Gastrocnemius medialis (tissue), 4 donors: ENCODE measurements at regions not wholly inside any gene's neighbourhood (a gene's known extent, or its start where the extent isn't known, plus 50 kb on each side); places are given as distances from the start of the nearest gene placed in this dataset.
A peak's percentile ranks its signal among the peaks of the same experiment; 100 is the strongest.

Experiments
- ATAC-seq, 2 donors: fragments of 150-250 bp; one replicate each; pipeline ENCODE4 v1.9.1; 2016
- DNase-seq, 2 donors: peaks; one replicate each; pipeline ENCODE4 v3.0.0-alpha.2; 2019
- H3K27ac ChIP-seq, 4 donors: fragments of 200-600 bp; sonication (generic); 1 replicate in 1 of 4; 2 replicates in 3 of 4; pipeline ENCODE4 v1.5.1; 2016 to 2018; ENCODE audit warnings: mild to moderate bottlenecking in 2 of 4, moderate library complexity in 1 of 4
- H3K27me3 ChIP-seq, 3 donors: fragments of 200-600 bp; sonication (generic) in 2 of 3; 1 replicate in 1 of 3; 2 replicates in 2 of 3; pipeline versions ENCODE4 v1.5.1 to v1.6.0; 2016 to 2019; ENCODE audit warnings: mild to moderate bottlenecking in 1 of 3, moderate library complexity in 1 of 3
- H3K36me3 ChIP-seq, 2 donors: fragments of 200-600 bp; sonication (generic) in 1 of 2; one replicate each; pipeline ENCODE4 v1.5.1; 2017 to 2018
- H3K4me1 ChIP-seq, 2 donors: fragments of 200-600 bp; sonication (generic) in 1 of 2; one replicate each; pipeline ENCODE4 v1.5.1; 2016 to 2017; ENCODE audit warnings: mild to moderate bottlenecking in 2 of 2
- H3K4me3 ChIP-seq, 4 donors: fragments of 200-600 bp; sonication (generic) in 3 of 4; 1 replicate in 1 of 4; 2 replicates in 3 of 4; pipeline ENCODE4 v1.5.1; 2016 to 2019; ENCODE audit warnings: mild to moderate bottlenecking in 2 of 4
- H3K9me3 ChIP-seq, 3 donors: fragments of 200-600 bp; sonication (generic) in 2 of 3; 1 replicate in 1 of 3; 2 replicates in 2 of 3; pipeline ENCODE4 v1.5.1; 2016 to 2019
- CTCF ChIP-seq, 5 experiments: fragments of 450-650 bp in 3 of 5; fragments of 200-600 bp in 2 of 5; sonication (generic) in 2 of 5; IDR thresholded peaks in 4 of 5; conservative IDR thresholded peaks in 1 of 5; 1 replicate in 4 of 5; 2 replicates in 1 of 5; pipeline ENCODE4 v1.5.1; 2016 to 2019; ENCODE audit warnings: antibody characterized with exemption in 5 of 5, mild to moderate bottlenecking in 3 of 5, moderate library complexity in 3 of 5
- POLR2A ChIP-seq, 2 donors: fragments of 450-650 bp; IDR thresholded peaks; one replicate each; pipeline ENCODE4 v1.6.1; 2017; ENCODE audit warnings: antibody characterized with exemption in 2 of 2, mild to moderate bottlenecking in 2 of 2, moderate library complexity in 2 of 2
- in situ Hi-C, 4 donors: fragments of 200-750 bp; cut with MboI; loops; one replicate each; pipeline versions ENCODE4 v1.15.0 to v1.8.0; 2017; ENCODE audit warnings: low sequenced_read_pairs in 4 of 4
- intact Hi-C: fragments of 100-400 bp; cut with DNase I; formaldehyde crosslinking; loops from one replicate; pipeline ENCODE4 v1.15.1; 2023; ENCODE audit warnings: low total_unique reads

DNA sequence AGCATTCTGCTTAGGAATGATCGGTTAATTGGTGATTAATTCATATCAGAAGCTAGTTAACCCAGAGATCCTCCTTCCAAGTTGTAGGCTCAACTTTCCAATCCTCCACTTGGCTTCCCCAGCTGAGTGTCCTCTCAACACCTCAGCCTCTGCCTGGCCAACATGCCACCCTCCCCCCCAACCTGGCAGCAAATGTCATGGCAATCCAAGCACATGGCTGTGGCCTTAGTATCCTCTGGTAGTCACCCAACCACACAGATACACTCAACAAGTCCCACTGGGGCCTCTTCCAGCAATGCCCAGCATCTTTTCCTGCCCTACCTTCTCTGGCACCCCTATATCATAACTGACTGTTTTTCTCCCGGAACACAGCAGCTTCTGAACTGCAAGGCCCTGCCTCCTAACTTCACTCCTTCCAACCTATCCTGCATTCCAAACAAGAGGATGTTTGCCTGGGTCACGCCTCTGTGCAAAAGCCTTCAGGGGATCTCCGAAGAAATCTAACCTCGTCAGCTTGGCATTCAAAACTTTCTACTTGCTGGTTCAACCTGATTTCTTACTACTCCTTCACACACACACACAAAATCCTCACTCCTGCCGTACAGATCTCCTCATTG, 195.0 kb downstream of the CYP26B1 start:
- Histone ChIP-seq H3K4me1 (peaks cover 16 to 25% of the 10 kb centered on the region in 2 donors), H3K9me3 (peaks cover 0 to under 1% (median 0%) of the 10 kb centered on the region in 3 donors), H3K36me3 (no peaks in the 10 kb centered on the region), H3K4me3 (no peak overlapping the region), H3K27ac (no peak overlapping the region), H3K27me3 (no peaks in the 10 kb centered on the region)
- intact Hi-C loops (no loop called here), in situ Hi-C loops (no loop called here)
- ATAC-seq (peak in 1 of 2 donors; percentile 27), DNase-seq (no peak)
- TF ChIP-seq CTCF (IDR thresholded peaks at IDR 0.05 in 4 of 5, conservative IDR thresholded peaks at IDR 0.05 in 1 of 5), result no peak
- no peak for TF ChIP-seq POLR2A (IDR thresholded peaks at IDR 0.05)

- peaks cover 16 to 25% of the 10 kb centered on the region in 2 donors for H3K4me1 ChIP-seq
- H3K4me3 ChIP-seq, result no peak overlapping the region
- ATAC-seq (no peak), DNase-seq (no peak)
- H3K27ac ChIP-seq, result no peak overlapping the region
- TF ChIP-seq CTCF (IDR thresholded peaks at IDR 0.05 in 4 of 5, conservative IDR thresholded peaks at IDR 0.05 in 1 of 5) (no peak), POLR2A (IDR thresholded peaks at IDR 0.05) (no peak)
- no peaks in the 10 kb centered on the region for H3K9me3 ChIP-seq
- H3K36me3 ChIP-seq, result no peaks in the 10 kb centered on the region
- intact Hi-C loops (no loop called here), in situ Hi-C loops (no loop called here)
- H3K27me3 ChIP-seq, result no peaks in the 10 kb centered on the region
These were observed 195.8 kb downstream of the CYP26B1 start for GRCh38 chr2:71951718-71952404.

- ATAC-seq, result no peak
- intact Hi-C loops, result no loop called here
- no peaks in the 10 kb centered on the region for H3K36me3 ChIP-seq
- no peaks in the 10 kb centered on the region for H3K27me3 ChIP-seq
- in situ Hi-C loops, result no loop called here
- no peak overlapping the region for H3K4me3 ChIP-seq
- H3K27ac ChIP-seq, result peak overlapping the region in 1 of 4 donors; percentile 45
- peaks cover 16 to 25% of the 10 kb centered on the region in 2 donors for H3K4me1 ChIP-seq
- TF ChIP-seq CTCF (IDR thresholded peaks at IDR 0.05 in 4 of 5, conservative IDR thresholded peaks at IDR 0.05 in 1 of 5) (no peak), POLR2A (IDR thresholded peaks at IDR 0.05) (no peak)
- no peaks in the 10 kb centered on the region for H3K9me3 ChIP-seq
- no peak for DNase-seq
These were observed 196.6 kb downstream of the CYP26B1 start for GRCh38 chr2:71951083-71951468.

GRCh38 chr2:71950256-71951082, 197.2 kb downstream of the CYP26B1 start:
- in situ Hi-C loops, result no loop called here
- no peaks in the 10 kb centered on the region for H3K9me3 ChIP-seq
- TF ChIP-seq POLR2A (IDR thresholded peaks at IDR 0.05) (no peak), CTCF (IDR thresholded peaks at IDR 0.05 in 4 of 5, conservative IDR thresholded peaks at IDR 0.05 in 1 of 5) (no peak)
- ATAC-seq (peak; percentile 61 to 87), DNase-seq (peak; percentile 46 to 83)
- no peaks in the 10 kb centered on the region for H3K27me3 ChIP-seq
- H3K36me3 ChIP-seq, result no peaks in the 10 kb centered on the region
- peaks cover 16 to 25% of the 10 kb centered on the region in 2 donors for H3K4me1 ChIP-seq
- intact Hi-C loops, result no loop called here
- peak overlapping the region in 1 of 4 donors; percentile 45 for H3K27ac ChIP-seq
- no peak overlapping the region for H3K4me3 ChIP-seq
